GM18508 (cell line): ENCODE measurements at regions not wholly inside any gene's neighbourhood (a gene's known extent, or its start where the extent isn't known, plus 50 kb on each side); places are given as distances from the start of the nearest gene placed in this dataset.

Experiments
- ATAC-seq: cut with Tn5 transposase; IDR thresholded peaks from one replicate; pipeline ENCODE4 v1.9.1; 2021; ENCODE audit warnings: moderate number of reproducible peaks; ENCODE audit not compliant: insufficient read depth, unreplicated experiment

DNA sequence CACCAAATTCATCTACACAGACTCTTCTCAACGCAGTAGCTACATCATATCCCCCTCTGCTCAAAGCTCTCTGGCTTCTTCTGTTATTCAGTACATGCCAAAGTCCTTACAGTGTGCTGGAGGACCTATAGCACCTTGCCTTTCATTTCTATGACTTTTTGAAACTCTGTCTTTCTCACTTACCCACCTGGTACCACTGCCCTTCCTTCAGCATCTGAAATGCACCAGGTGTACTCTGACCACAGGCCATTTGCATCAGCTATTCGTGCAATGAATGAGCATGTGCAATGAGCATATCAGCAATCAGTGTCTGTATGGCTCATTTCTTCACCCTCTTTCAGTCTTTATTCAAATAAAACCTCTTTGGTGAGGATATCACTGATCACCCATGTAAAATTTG lies 399.9 kb downstream of the RAB28 start:
- ATAC-seq = no peak

DNA sequence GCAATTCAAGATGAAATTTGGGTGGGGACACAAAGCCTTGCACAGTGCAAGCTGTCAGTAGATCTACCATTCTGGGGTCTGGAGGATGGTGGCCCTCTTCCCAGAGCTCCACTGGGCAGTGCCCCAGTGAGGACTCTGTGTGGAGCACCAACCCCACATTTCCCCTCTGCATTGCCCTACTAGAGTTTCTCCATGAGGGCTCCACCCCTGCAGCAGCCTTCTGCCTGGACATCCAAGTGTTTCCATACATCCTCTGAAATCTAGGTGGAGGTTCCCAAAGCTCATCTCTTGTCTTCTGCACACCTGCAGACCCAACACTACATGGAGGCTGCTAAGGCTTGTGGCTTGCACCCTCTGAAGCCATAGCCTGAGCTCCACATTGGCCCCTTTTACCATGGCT lies 402.3 kb downstream of the RAB28 start:
- ATAC-seq = no peak

DNA sequence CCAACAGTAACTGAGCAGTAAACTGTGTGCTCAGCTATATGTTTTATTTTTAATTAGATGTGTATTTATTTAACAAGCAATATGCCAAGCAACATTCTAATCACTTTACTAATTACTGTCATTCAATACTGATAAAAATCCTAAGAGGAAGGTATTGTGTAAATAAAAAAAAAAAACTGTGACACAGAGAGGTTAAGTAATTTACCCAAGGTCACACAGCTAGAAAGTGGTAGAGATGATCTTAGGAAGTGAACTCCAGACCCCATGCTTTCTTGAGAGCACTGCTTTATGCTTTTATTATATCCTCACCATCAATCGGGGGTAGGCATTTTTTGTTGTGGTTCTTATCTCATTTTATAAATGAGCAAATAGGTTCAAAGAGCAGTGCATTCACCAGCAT lies 417.1 kb downstream of the RAB28 start:
- ATAC-seq = no peak

DNA sequence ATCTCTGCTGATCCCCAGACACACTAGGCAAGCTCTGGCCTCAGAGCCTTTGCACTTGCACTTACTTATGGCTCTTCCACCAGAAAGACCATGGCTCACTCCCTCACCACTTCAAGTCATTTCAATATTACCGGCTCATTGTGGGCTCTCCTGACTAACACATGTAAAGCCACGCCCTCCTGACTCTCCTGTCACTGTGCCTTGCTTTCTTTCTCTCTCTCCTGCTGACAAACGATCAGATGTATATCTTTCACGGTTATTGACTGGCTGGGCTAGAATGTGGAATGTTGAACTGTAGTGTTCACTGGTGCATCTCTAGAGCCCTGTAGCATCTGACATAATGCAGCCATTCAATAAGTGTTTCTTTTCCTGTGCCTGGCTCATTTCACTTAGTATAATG lies 425.1 kb downstream of the RAB28 start:
- ATAC-seq = no peak

GRCh38 chr4:13056630-13057189 lies 427.4 kb downstream of the RAB28 start:
- ATAC-seq = no peak

GRCh38 chr4:13054420-13054970 lies 429.6 kb downstream of the RAB28 start:
- no peak for ATAC-seq

- ATAC-seq = no peak
Measured at GRCh38 chr4:13047591-13047990, 436.5 kb downstream of the RAB28 start.

GRCh38 chr4:13036841-13037240 lies 447.3 kb downstream of the RAB28 start:
- ATAC-seq = no peak

DNA sequence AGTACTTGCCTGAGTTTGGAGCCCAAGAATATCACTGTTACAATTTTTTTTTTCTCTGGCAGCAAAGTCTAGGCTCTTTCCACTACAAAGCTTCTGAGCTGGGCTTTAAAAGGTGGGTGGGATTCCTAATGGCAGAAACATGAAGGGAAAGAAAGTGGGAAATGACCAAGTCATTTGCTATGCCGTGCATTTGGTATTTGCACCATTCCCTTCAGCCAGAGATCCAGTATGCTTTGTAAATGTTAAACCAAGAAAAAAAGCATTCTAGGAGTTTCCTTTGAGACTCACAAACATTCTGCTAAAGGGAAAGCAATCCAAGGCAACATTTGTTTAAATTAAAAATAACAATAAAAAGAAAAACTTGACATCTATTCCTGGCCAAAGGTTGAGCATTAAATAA lies 451.2 kb downstream of the RAB28 start:
- ATAC-seq = no peak

DNA sequence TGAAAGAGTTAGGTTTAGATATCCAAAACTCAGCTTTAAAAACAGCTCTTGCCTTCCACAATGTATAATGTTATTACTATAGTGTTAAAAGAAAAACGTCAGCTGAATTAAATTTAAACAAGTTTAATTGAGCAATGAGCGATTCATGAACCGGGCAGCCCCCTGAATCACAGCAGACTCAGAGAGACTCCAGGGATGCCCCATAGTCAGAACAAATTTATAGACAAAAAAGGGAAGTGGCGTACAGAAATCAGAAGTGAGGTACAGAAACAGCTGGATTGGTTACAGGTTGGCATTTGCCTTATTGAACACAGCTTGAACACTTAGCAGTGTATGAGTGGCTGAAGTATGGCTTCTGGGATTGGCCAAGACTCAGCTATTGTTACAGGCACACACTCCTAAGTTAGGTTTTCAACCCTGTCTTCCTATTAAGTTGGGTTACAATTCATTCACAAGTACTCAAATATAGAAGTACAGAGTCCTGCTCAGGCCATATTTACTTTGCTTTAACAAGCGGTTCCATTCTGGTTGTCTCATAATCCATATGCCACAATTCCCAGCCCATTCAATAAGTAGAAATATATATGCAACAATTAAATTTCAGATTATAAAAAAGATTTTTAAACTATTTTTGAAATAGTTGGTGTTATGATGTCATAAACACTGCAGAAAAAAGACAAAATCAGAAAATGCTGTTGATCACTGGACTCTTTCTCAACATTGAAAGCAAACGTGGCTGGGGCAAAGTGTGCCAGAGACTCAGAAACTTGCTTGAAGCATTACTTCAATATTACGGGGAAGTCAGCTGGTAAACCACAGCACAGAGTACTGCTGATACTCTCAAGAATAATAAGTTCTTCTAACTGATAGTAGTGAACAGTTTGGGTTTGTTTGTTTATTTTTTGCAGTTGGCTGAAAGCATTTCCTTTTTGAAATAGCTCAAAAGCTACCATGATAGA lies 459.7 kb downstream of the RAB28 start:
- ATAC-seq = no peak

DNA sequence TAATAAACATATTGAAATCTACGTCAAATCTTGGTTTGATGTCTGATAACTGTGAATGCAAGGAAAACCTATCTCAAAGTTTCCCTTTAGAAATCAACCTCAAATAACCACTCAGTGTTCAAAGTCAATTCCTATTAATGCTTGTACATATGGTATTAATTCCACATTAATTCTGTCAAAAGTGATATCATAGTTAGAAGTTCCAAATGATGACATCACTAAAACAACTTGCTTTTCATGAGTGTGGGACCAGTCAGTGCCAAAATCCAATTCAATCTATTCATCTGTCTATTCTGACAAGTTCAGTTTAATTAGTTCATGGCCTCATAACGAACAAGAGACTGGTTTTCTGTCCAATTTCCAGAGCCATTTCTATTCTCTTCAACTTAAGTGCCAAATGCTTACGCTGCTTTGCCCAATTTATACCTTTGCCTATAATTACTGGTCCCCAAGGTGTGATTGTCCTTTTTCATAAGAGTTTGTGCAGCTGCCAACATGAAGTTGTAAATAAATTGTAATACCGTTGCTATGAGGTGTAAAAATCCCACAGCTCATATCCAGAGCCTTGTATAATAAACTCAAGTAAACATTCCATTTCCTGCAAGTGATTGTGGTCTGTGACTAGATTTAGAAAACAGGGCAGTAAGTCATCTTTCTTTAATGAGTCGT lies 476.2 kb downstream of the RAB28 start:
- ATAC-seq = no peak

DNA sequence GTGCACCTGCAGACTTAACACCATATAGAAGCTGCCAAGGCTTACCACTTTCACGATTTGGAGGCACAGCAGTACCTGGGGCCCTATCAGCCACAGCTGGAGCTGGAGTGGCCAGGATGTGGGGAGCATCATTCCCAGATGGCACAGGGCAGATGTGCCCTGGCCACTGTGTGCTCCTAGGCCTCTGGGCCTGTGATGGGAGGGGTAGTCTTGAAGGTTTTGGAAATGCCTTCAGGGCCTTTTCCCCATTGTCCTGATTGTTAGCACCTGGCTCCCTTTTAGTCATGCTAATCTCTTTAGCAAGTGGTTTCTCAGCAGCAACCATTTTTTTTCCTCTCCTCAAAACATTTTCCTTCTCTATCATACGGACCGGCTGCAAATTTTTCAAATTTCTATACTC lies 490.2 kb downstream of the RAB28 start:
- ATAC-seq = no peak

GRCh38 chr4:12987284-12987683 lies 496.9 kb downstream of the RAB28 start:
- no peak for ATAC-seq

GRCh38 chr4:12979797-12980196 lies 504.3 kb downstream of the RAB28 start:
- ATAC-seq = no peak

GRCh38 chr4:12978310-12978709 lies 505.8 kb downstream of the RAB28 start:
- ATAC-seq = no peak

DNA sequence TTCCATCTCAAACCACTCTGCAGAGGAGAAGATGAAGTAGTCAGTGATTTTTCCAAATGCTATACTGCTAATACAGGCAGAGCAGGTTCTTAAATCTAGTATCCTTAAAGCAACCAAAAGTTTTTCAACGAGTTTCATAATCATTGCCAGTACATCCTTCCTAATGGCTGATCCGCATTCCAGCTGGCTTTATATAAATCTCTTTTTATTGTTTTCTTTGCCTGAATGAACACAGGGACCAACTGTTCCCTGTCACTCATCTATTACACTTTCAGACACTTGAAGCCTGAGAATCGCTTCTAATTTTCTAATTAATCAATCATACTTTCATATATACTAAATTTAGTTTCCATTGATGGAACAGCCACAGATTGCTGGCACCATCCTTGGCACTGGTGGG lies 508.6 kb downstream of the RAB28 start:
- no peak for ATAC-seq

DNA sequence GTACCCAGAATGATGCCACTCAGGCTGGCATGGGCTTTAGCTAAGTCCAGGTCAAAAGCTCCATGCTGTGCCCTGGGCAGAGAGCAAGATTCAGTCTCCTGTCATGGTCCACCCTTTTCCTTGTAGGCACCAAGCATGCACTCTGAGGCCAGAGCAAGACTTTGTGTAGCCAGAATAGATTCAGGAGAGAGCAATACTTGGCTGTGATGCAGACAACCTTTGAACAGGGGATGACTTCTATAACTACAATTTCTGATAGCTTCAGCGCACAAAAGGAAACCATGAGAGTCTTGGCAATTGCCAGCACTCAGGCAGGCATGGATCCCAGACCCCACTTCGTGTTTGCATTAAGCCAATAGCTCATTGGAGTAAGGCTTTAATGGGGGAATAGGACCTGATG lies 510.6 kb downstream of the RAB28 start:
- no peak for ATAC-seq

DNA sequence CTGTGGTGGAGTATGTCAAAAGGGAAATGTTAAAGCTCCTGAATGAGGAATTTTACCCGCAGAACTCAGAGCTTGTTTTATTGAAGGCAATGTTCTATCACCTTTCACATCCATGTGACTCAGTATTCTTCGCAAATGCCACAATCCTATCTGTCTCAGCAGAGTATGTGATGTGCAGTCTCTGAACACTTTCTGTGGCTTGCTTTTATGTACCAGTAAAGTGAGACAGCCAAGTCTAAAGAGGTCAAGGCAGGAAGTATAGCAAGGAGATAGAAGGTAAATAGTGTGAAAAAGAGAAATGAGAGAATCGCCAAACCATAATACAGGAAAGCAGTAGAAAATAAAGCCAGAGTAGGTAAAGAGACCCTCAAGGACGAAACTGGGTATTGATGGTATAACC lies 515.8 kb downstream of the RAB28 start:
- ATAC-seq = no peak

- ATAC-seq = no peak
Measured at GRCh38 chr4:12966726-12967125, 517.4 kb downstream of the RAB28 start.

DNA sequence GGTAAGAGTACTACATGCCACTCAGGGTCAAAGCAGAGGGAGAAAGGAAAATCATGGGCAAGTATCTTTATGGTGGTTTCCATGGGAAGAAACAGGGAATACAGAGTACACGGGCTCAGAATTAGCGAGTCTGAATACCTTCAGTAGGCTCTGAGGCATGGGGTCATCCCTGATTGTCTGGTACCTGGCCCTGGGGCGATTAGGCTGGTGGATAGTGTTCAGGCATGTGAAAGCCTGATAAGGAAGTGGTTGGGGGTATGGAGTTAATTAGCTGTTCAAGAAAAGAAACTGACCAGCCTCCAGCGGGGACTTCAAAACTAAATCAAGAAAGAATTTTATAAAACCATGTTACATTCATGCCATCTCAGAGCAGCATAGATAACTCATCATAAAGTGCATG lies 518.8 kb downstream of the RAB28 start:
- ATAC-seq = no peak

DNA sequence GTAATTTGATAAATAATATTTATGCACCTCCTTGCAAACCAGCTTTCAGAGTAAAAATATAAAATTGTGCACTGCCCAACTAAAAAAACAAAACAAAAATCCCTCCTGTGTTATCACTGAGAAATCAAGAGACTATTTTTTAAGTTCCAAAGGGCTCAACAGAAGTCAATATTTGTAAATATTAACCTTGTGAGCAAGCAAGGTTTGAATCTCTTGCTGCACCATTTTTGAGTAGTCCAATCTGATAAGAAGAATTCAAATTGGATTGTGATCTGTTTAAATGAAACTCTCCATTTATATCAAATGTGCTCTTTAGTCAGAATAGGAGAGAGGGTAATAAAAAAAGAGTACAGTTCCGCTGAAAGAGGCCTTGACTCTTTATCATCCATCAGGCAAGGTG lies 520.2 kb downstream of the RAB28 start:
- no peak for ATAC-seq
